Neural cell (in vitro differentiated cells): ENCODE measurements at regions not wholly inside any gene's neighbourhood (a gene's known extent, or its start where the extent isn't known, plus 50 kb on each side); places are given as distances from the start of the nearest gene placed in this dataset.

Experiments used
- H2AFZ ChIP-seq: fragments of 200-600, 300-800 bp; sonication (generic), shearing (Covaris generic); 2 replicates; pipeline ENCODE4 v1.6.0; 2014; ENCODE audit warnings: low read depth, mild to moderate bottlenecking, antibody characterized with exemption, low read length, moderate library complexity
- H3F3A ChIP-seq: fragments of 200-600 bp; shearing (Covaris generic); 2 replicates; pipeline ENCODE4 v1.6.1; 2016; ENCODE audit warnings: mild to moderate bottlenecking, moderate library complexity, mixed read lengths, antibody characterized with exemption, low read length; ENCODE audit not compliant: insufficient read depth, poor library complexity, severe bottlenecking
- H3K27ac ChIP-seq: fragments of 200-600, 300-800 bp; sonication (generic), shearing (Covaris generic); 2 replicates; pipeline ENCODE4 v1.5.1; 2014; ENCODE audit warnings: mild to moderate bottlenecking, low read length, moderate library complexity
- H3K27me3 ChIP-seq: fragments of 300-800, 200-600 bp; sonication (generic), shearing (Covaris generic); 2 replicates; pipeline ENCODE4 v1.6.0; 2014; ENCODE audit warnings: mild to moderate bottlenecking, low read depth, low read length, moderate library complexity; ENCODE audit not compliant: insufficient read depth
- H3K36me3 ChIP-seq: fragments of 300-800, 200-600 bp; sonication (generic), shearing (Covaris generic); 2 replicates; pipeline ENCODE4 v1.5.1; 2014; ENCODE audit warnings: mild to moderate bottlenecking, antibody characterized with exemption, low read length, moderate library complexity; ENCODE audit not compliant: insufficient read depth
- H3K4me2 ChIP-seq: fragments of 300-800, 200-600 bp; sonication (generic), shearing (Covaris generic); 2 replicates; pipeline ENCODE4 v1.6.0; 2014; ENCODE audit warnings: mild to moderate bottlenecking, low read length
- H3K4me3 ChIP-seq: fragments of 300-800, 200-600 bp; sonication (generic), shearing (Covaris generic); 2 replicates; pipeline ENCODE4 v1.5.1; 2014; ENCODE audit warnings: mild to moderate bottlenecking, low read length, moderate library complexity
- H3K79me2 ChIP-seq: fragments of 200-600 bp; shearing (Covaris generic); replicated peaks from 2 replicates; pipeline ENCODE4 v1.6.0; 2014; ENCODE audit warnings: mild to moderate bottlenecking, low read length, moderate library complexity; ENCODE audit not compliant: insufficient read depth
- H3K9ac ChIP-seq: fragments of 300-800, 200-600 bp; sonication (generic), shearing (Covaris generic); 2 replicates; pipeline ENCODE4 v1.6.1; 2016; ENCODE audit warnings: mild to moderate bottlenecking, low read length, mixed read lengths
- H3K9me2 ChIP-seq: fragments of 200-600 bp; shearing (Covaris generic); 2 replicates; pipeline ENCODE4 v1.6.1; 2016; ENCODE audit warnings: mild to moderate bottlenecking, low read length, mixed read lengths; ENCODE audit not compliant: insufficient read depth
- H3K9me3 ChIP-seq: fragments of 200-600, 300-800 bp; sonication (generic), shearing (Covaris generic); 2 replicates; pipeline ENCODE4 v1.6.1; 2016; ENCODE audit warnings: mild to moderate bottlenecking, mixed run types, low read length, moderate library complexity, mixed read lengths
- H4K20me1 ChIP-seq: fragments of 200-600 bp; shearing (Covaris generic); 2 replicates; pipeline ENCODE4 v1.6.1; 2016; ENCODE audit warnings: mild to moderate bottlenecking, mixed run types; ENCODE audit not compliant: insufficient read depth
- EP300 ChIP-seq: fragments of 450-650 bp; conservative IDR thresholded peaks from 2 replicates; pipeline ENCODE4 v1.6.1; 2014; ENCODE audit warnings: antibody characterized with exemption, mild to moderate bottlenecking, moderate library complexity; ENCODE audit not compliant: poor library complexity, severe bottlenecking
- EZH2 ChIP-seq: fragments of 200-600, 300-800 bp; shearing (Covaris generic), sonication (generic); IDR thresholded peaks from 2 replicates; pipeline ENCODE4 v1.6.1; 2014; ENCODE audit warnings: antibody characterized with exemption, low read length, borderline replicate concordance, mild to moderate bottlenecking; ENCODE audit not compliant: insufficient read depth, poor library complexity, severe bottlenecking
- MXI1 ChIP-seq: fragments of 450-650 bp; conservative IDR thresholded peaks from 2 replicates; pipeline ENCODE4 v1.6.1; 2014; ENCODE audit warnings: antibody characterized with exemption, mild to moderate bottlenecking; ENCODE audit not compliant: poor library complexity, severe bottlenecking
- POLR2AphosphoS5 ChIP-seq: IDR thresholded peaks from 2 replicates; pipeline ENCODE4 v1.6.1; 2012
- RAD21 ChIP-seq: fragments of 450-650 bp; conservative IDR thresholded peaks from 2 replicates; pipeline ENCODE4 v1.6.1; 2014; ENCODE audit warnings: antibody characterized with exemption, mild to moderate bottlenecking, moderate library complexity
- REST ChIP-seq: IDR thresholded peaks from 2 replicates; pipeline ENCODE4 v1.6.1; 2012; ENCODE audit warnings: borderline replicate concordance
- SMC3 ChIP-seq: fragments of 450-650 bp; conservative IDR thresholded peaks from 2 replicates; pipeline ENCODE4 v1.6.1; 2014; ENCODE audit warnings: antibody characterized with exemption, mild to moderate bottlenecking, moderate library complexity; ENCODE audit not compliant: poor library complexity
- TAF1 ChIP-seq: IDR thresholded peaks from 2 replicates; pipeline ENCODE4 v1.6.1; 2012; ENCODE audit warnings: low read depth
- TF ChIP-seq, protein P1 (sequence below): fragments of 450-650 bp; IDR thresholded peaks from 2 replicates; pipeline ENCODE4 v1.5.1; 2014; ENCODE audit warnings: antibody characterized with exemption, mild to moderate bottlenecking, moderate library complexity; ENCODE audit not compliant: poor library complexity, severe bottlenecking

GRCh38 chr10:130559547-130559880 is 423.3 kb downstream of the GLRX3 start:
- Histone ChIP-seq H2AFZ (no peak overlapping the region), H3K9me3 (no peaks in the 10 kb centered on the region), H3K27ac (no peak overlapping the region), H3K4me3 (no peak overlapping the region), H3K27me3 (no peaks in the 10 kb centered on the region), H3K4me2 (no peak overlapping the region), H4K20me1 (no peaks in the 10 kb centered on the region), H3K36me3 (no peaks in the 10 kb centered on the region), H3K79me2 (no peaks in the 10 kb centered on the region), H3K9me2 (no peaks in the 10 kb centered on the region), H3K9ac (no peak overlapping the region), H3F3A (no peaks in the 10 kb centered on the region)
- TF ChIP-seq EZH2 (no peak), MXI1 (no peak), SMC3 (no peak)

- Histone ChIP-seq H3K36me3 (no peaks in the 10 kb centered on the region), H4K20me1 (no peaks in the 10 kb centered on the region), H3K4me3 (no peak overlapping the region), H3K27me3 (no peaks in the 10 kb centered on the region), H2AFZ (no peak overlapping the region), H3K79me2 (no peaks in the 10 kb centered on the region), H3K9me2 (no peaks in the 10 kb centered on the region), H3F3A (no peaks in the 10 kb centered on the region), H3K9me3 (no peaks in the 10 kb centered on the region), H3K27ac (no peak overlapping the region), H3K9ac (no peak overlapping the region), H3K4me2 (no peak overlapping the region)
- TF ChIP-seq EP300: no peak
- no peak for TF ChIP-seq RAD21
- TF ChIP-seq MXI1: no peak
- no peak for TF ChIP-seq SMC3
- TF ChIP-seq, protein P1, sequence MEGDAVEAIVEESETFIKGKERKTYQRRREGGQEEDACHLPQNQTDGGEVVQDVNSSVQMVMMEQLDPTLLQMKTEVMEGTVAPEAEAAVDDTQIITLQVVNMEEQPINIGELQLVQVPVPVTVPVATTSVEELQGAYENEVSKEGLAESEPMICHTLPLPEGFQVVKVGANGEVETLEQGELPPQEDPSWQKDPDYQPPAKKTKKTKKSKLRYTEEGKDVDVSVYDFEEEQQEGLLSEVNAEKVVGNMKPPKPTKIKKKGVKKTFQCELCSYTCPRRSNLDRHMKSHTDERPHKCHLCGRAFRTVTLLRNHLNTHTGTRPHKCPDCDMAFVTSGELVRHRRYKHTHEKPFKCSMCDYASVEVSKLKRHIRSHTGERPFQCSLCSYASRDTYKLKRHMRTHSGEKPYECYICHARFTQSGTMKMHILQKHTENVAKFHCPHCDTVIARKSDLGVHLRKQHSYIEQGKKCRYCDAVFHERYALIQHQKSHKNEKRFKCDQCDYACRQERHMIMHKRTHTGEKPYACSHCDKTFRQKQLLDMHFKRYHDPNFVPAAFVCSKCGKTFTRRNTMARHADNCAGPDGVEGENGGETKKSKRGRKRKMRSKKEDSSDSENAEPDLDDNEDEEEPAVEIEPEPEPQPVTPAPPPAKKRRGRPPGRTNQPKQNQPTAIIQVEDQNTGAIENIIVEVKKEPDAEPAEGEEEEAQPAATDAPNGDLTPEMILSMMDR: no peak
- TF ChIP-seq POLR2AphosphoS5: no peak
- no peak for TF ChIP-seq EZH2
- no peak for TF ChIP-seq TAF1
- no peak for TF ChIP-seq REST
These were observed 423.9 kb downstream of the GLRX3 start for GRCh38 chr10:130560116-130560515.

DNA sequence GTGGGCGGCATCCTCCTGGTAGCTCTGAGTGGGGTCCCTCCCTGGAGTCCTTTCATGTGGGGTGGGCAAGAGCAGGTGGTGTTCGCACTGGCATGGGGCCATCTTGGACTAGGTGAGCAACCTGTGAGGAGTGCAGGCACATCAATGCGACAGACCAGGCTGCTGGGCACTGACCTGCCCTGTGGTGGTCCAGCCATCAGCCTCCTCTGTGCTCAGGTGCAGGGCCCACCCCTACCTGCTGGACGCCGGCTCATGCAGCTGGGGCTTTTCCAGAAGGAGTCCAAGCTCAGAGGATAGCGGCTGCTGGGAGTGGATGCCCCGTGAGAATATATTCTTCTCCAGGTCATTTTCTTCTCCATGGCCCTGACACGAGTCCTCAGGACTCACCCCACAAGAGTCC is 424.4 kb downstream of the GLRX3 start:
- TF ChIP-seq EZH2 (no peak), TAF1 (no peak), MXI1 (no peak), REST (no peak), RAD21 (no peak), POLR2AphosphoS5 (no peak), SMC3 (no peak), EP300 (no peak)
- TF ChIP-seq, protein P1: no peak
- H3K9me2 ChIP-seq: no peaks in the 10 kb centered on the region
- H3K4me2 ChIP-seq: no peak overlapping the region
- H3K9me3 ChIP-seq: no peaks in the 10 kb centered on the region
- no peaks in the 10 kb centered on the region for H4K20me1 ChIP-seq
- no peaks in the 10 kb centered on the region for H3K79me2 ChIP-seq
- H3K27me3 ChIP-seq: no peaks in the 10 kb centered on the region
- no peak overlapping the region for H3K27ac ChIP-seq
- no peak overlapping the region for H3K9ac ChIP-seq
- H3K4me3 ChIP-seq: no peak overlapping the region
- no peaks in the 10 kb centered on the region for H3K36me3 ChIP-seq
- no peak overlapping the region for H2AFZ ChIP-seq
- no peaks in the 10 kb centered on the region for H3F3A ChIP-seq
